Calu3 (cell line): ENCODE measurements at regions not wholly inside any gene's neighbourhood (a gene's known extent, or its start where the extent isn't known, plus 50 kb on each side); places are given as distances from the start of the nearest gene placed in this dataset.

Source experiments
- BruUV-seq: library from RNA; stranded (reverse); fragments of 400-500 nt; replicated peaks from 2 replicates; lab custom pipeline; 2021; lab: Mats Ljungman, UMichigan
- CTCF ChIA-PET: fragments of 300-600 bp; sonication (Branson Sonifier 250); formaldehyde crosslinking; loops from one replicate; lab custom pipeline; 2022; ENCODE audit warnings: antibody characterized with exemption; lab: Charles Lee
- DNase-seq: peaks from one replicate; pipeline ENCODE4 v3.0.0; 2022
- H3K27ac Mint-ChIP-seq: one replicate; pipeline ENCODE4 v1.8.0; 2022; ENCODE audit warnings: mixed read lengths; ENCODE audit not compliant: unreplicated experiment
- H3K27me3 Mint-ChIP-seq: one replicate; pipeline ENCODE4 v1.8.0; 2022; ENCODE audit warnings: mixed read lengths; ENCODE audit not compliant: unreplicated experiment
- H3K36me3 Mint-ChIP-seq: one replicate; pipeline ENCODE4 v1.8.0; 2022; ENCODE audit warnings: mild to moderate bottlenecking, moderate library complexity, mixed read lengths; ENCODE audit not compliant: insufficient read depth, unreplicated experiment
- H3K4me1 Mint-ChIP-seq: one replicate; pipeline ENCODE4 v1.8.0; 2022; ENCODE audit warnings: mild to moderate bottlenecking, low read depth, mixed read lengths; ENCODE audit not compliant: unreplicated experiment
- H3K4me3 Mint-ChIP-seq: one replicate; pipeline ENCODE4 v1.8.0; 2022; ENCODE audit warnings: mild to moderate bottlenecking, low read depth, moderate library complexity, mixed read lengths; ENCODE audit not compliant: unreplicated experiment
- H3K9me3 Mint-ChIP-seq: one replicate; pipeline ENCODE4 v1.8.0; 2022; ENCODE audit warnings: low read depth, mixed read lengths; ENCODE audit not compliant: unreplicated experiment
- intact Hi-C: fragments of 100-400 bp; cut with micrococcal nuclease; formaldehyde crosslinking; loops from one replicate; pipeline ENCODE4 v1.10.0; 2022; ENCODE audit not compliant: unreplicated experiment
- TF ChIP-seq, protein P1 (sequence below): fragments of 200-600 bp; IDR thresholded peaks from one replicate; pipeline ENCODE4 v1.8.0; 2022; ENCODE audit warnings: antibody characterized with exemption; ENCODE audit not compliant: unreplicated experiment

DNA sequence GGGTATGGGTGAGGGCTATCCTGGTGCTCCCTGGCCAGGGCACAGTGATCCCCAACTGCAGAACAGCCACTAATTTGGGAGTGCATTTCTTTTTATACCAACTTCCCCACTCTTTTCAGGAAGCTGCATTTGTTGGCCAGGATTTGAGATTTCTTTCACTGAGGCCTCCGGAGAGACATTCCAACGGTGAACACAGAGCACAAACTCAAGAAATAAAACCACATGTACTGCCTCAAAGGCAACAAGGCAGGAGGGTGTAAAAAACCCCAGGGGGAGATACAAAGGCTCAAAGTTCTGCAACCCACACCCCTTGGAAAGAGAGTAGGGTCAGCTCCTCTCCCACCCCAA, 65.3 kb downstream of the CPN2 start:
- H3K9me3 Mint-ChIP-seq = peaks cover 2% of the 10 kb centered on the region
- DNase-seq = no peak
- H3K4me1 Mint-ChIP-seq = no peaks in the 10 kb centered on the region
- H3K4me3 Mint-ChIP-seq = no peak overlapping the region
- no peaks in the 10 kb centered on the region for H3K36me3 Mint-ChIP-seq
- CTCF ChIA-PET = no interaction called here
- TF ChIP-seq, protein P1, sequence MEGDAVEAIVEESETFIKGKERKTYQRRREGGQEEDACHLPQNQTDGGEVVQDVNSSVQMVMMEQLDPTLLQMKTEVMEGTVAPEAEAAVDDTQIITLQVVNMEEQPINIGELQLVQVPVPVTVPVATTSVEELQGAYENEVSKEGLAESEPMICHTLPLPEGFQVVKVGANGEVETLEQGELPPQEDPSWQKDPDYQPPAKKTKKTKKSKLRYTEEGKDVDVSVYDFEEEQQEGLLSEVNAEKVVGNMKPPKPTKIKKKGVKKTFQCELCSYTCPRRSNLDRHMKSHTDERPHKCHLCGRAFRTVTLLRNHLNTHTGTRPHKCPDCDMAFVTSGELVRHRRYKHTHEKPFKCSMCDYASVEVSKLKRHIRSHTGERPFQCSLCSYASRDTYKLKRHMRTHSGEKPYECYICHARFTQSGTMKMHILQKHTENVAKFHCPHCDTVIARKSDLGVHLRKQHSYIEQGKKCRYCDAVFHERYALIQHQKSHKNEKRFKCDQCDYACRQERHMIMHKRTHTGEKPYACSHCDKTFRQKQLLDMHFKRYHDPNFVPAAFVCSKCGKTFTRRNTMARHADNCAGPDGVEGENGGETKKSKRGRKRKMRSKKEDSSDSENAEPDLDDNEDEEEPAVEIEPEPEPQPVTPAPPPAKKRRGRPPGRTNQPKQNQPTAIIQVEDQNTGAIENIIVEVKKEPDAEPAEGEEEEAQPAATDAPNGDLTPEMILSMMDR = no peak
- no TSS peak for BruUV-seq
- intact Hi-C loops = no loop called here
- H3K27me3 Mint-ChIP-seq = peaks cover 30% of the 10 kb centered on the region
- H3K27ac Mint-ChIP-seq = no peak overlapping the region

GRCh38 chr3:194286375-194287146, 64.6 kb downstream of the CPN2 start:
- Mint-ChIP-seq H3K9me3 (peaks cover 2% of the 10 kb centered on the region), H3K4me3 (no peak overlapping the region), H3K4me1 (no peaks in the 10 kb centered on the region), H3K36me3 (no peaks in the 10 kb centered on the region), H3K27me3 (peaks cover 28% of the 10 kb centered on the region), H3K27ac (no peak overlapping the region)
- intact Hi-C loops = no loop called here
- TF ChIP-seq, protein P1 = no peak
- DNase-seq = no peak
- CTCF ChIA-PET = interaction anchor here (0.7 kb wide), 1 partner anchor 129 kb away, joined by 3 read pairs; no protein-coding TSS in a partner anchor
- no TSS peak for BruUV-seq

GRCh38 chr3:194287374-194287773, 63.8 kb downstream of the CPN2 start:
- TF ChIP-seq, protein P1 = no peak
- Mint-ChIP-seq H3K36me3 (no peaks in the 10 kb centered on the region), H3K9me3 (peaks cover 2% of the 10 kb centered on the region), H3K27me3 (peaks cover 20% of the 10 kb centered on the region), H3K4me1 (no peaks in the 10 kb centered on the region), H3K27ac (no peak overlapping the region), H3K4me3 (no peak overlapping the region)
- no peak for DNase-seq
- no TSS peak for BruUV-seq
- CTCF ChIA-PET = no interaction called here
- intact Hi-C loops = no loop called here

DNA sequence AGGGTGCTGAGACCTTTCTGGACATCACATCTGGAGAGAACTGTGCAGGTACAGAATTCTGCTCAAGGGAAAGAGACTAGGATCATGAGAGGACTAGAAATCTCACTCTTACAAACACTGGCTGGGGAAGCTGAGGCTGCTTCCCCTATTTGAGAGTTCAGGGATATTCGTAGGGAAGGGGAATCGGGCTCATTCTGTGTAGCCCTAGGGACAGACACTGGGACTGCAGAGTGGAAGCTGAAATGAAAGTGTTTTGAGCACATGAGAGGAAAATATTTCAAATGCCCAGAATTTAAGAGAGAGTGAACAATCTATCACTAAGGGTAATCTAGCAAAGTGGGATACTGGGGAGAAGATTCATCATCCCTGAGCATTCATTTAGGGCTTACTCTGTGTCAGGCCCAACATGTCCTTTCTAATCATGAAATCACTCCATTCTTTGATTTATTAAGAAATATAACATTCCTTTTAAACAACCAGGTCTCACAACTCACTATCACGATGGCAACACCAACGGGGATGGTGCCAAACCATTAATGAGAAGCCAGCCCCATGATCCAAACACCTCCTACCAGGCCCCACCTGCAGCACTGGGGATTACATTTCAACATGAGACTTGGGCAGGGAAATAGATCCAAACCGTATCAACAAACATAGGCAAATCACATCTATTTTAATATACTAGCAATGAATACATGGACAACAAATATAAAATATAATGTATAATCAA, 63.0 kb downstream of the CPN2 start:
- H3K4me1 Mint-ChIP-seq = no peaks in the 10 kb centered on the region
- no peak overlapping the region for H3K4me3 Mint-ChIP-seq
- peaks cover 12% of the 10 kb centered on the region for H3K27me3 Mint-ChIP-seq
- no peaks in the 10 kb centered on the region for H3K36me3 Mint-ChIP-seq
- BruUV-seq = no TSS peak
- intact Hi-C loops = no loop called here
- TF ChIP-seq, protein P1 = no peak
- DNase-seq = no peak
- CTCF ChIA-PET = no interaction called here
- no peak overlapping the region for H3K27ac Mint-ChIP-seq
- peaks cover 2% of the 10 kb centered on the region for H3K9me3 Mint-ChIP-seq
